ENCODE measurements at regions not wholly inside any gene's neighbourhood (a gene's known extent, or its start where the extent isn't known, plus 50 kb on each side); places are given as distances from the start of the nearest gene placed in this dataset.

DNA sequence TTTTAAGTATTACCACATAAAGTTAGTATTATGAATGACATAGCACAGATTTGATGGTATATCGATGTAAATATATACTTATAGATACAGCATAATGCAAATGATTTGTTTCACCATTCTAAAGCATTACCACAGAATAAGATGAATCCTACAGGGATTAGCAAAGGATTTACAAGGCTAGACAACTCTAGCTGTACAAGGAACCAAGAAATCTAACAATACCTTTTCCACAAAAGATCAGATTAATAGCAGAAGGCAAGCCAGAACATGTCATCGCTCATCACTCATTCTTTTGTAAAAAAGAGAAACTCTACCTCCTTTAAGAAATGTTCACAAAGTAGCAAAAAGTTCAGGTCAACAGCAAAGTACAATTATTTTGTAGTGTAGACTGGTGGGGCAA, 105.1 kb upstream of the ANK3 start:
- ChIA-PET CTCF (interaction anchor here (1.0 kb wide), 1 partner anchor 15 kb away, joined by 3 read pairs; no protein-coding TSS in a partner anchor), POLR2A (interaction anchor here (0.6 kb wide), 1 partner anchor 11 kb away, joined by 3 read pairs; no protein-coding TSS in a partner anchor)
- Mint-ChIP-seq H3K27ac (no peak overlapping the region), H3K4me3 (no peak overlapping the region), H3K4me1 (ENCODE audit: low read depth) (peaks cover 44% of the 10 kb centered on the region), H3K36me3 (ENCODE audit: low read depth) (peaks cover 9% of the 10 kb centered on the region), H3K9me3 (no peaks in the 10 kb centered on the region), H3K27me3 (no peaks in the 10 kb centered on the region)
- intact Hi-C loops (cut with DNase I, micrococcal nuclease): no loop called here
- H3K4me1 ChIP-seq (ENCODE audit: insufficient read depth, low read length): no peaks in the 10 kb centered on the region
- H3K4me3 ChIP-seq (ENCODE audit: low read length): no peak overlapping the region
- ATAC-seq (ENCODE audit: poor library complexity): no peak
- TF ChIP-seq, protein P1, sequence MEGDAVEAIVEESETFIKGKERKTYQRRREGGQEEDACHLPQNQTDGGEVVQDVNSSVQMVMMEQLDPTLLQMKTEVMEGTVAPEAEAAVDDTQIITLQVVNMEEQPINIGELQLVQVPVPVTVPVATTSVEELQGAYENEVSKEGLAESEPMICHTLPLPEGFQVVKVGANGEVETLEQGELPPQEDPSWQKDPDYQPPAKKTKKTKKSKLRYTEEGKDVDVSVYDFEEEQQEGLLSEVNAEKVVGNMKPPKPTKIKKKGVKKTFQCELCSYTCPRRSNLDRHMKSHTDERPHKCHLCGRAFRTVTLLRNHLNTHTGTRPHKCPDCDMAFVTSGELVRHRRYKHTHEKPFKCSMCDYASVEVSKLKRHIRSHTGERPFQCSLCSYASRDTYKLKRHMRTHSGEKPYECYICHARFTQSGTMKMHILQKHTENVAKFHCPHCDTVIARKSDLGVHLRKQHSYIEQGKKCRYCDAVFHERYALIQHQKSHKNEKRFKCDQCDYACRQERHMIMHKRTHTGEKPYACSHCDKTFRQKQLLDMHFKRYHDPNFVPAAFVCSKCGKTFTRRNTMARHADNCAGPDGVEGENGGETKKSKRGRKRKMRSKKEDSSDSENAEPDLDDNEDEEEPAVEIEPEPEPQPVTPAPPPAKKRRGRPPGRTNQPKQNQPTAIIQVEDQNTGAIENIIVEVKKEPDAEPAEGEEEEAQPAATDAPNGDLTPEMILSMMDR (IDR thresholded peaks at IDR 0.05): no peak
- H3K36me3 ChIP-seq (ENCODE audit: insufficient read depth, low read length): no peaks in the 10 kb centered on the region
- no peak for DNase-seq
- no peaks in the 10 kb centered on the region for H3K9me3 ChIP-seq (ENCODE audit: control insufficient read depth in 1 of 2, insufficient read depth in 1 of 2, low read length in 2 of 2)
- no peaks in the 10 kb centered on the region for H3K27me3 ChIP-seq (ENCODE audit: control insufficient read depth in 1 of 2, insufficient read depth in 2 of 2, low read length in 2 of 2)
- no peak overlapping the region for H3K27ac ChIP-seq (ENCODE audit: low read depth in 1 of 2, low read length in 2 of 2)

DNA sequence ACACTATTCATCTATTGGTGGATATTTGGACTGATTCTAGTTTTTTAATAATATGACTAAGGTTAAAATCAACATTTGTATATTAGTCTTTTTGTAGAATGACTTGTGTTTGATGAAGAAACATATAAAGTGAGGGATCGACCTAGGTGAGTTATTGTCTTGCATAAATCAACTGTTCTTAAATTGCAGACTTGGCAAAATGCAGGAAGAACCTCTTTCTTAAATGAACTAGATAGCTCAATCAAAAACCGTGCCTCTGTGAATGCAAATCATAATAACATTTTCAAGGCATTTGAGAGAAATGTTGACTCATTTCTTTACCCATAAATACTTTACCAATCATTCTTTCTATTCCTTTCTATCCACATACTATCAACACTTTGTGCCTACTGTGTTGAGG, 101.5 kb upstream of the ANK3 start:
- TF ChIP-seq, protein P1 (IDR thresholded peaks at IDR 0.05): no peak
- Mint-ChIP-seq H3K4me3 (no peak overlapping the region), H3K36me3 (ENCODE audit: low read depth) (peaks cover 14% of the 10 kb centered on the region), H3K9me3 (no peaks in the 10 kb centered on the region), H3K27ac (no peak overlapping the region), H3K4me1 (ENCODE audit: low read depth) (peaks cover 35% of the 10 kb centered on the region), H3K27me3 (no peaks in the 10 kb centered on the region)
- DNase-seq: no peak
- Histone ChIP-seq H3K36me3 (ENCODE audit: insufficient read depth, low read length) (no peaks in the 10 kb centered on the region), H3K27me3 (ENCODE audit: control insufficient read depth in 1 of 2, insufficient read depth in 2 of 2, low read length in 2 of 2) (no peaks in the 10 kb centered on the region), H3K4me3 (ENCODE audit: low read length) (no peak overlapping the region), H3K9me3 (ENCODE audit: control insufficient read depth in 1 of 2, insufficient read depth in 1 of 2, low read length in 2 of 2) (no peaks in the 10 kb centered on the region), H3K4me1 (ENCODE audit: insufficient read depth, low read length) (no peaks in the 10 kb centered on the region), H3K27ac (ENCODE audit: low read depth in 1 of 2, low read length in 2 of 2) (no peak overlapping the region)
- no peak for ATAC-seq (ENCODE audit: poor library complexity)
- POLR2A ChIA-PET: no interaction called here
- CTCF ChIA-PET: no interaction called here
- intact Hi-C loops (cut with DNase I, micrococcal nuclease): no loop called here

DNA sequence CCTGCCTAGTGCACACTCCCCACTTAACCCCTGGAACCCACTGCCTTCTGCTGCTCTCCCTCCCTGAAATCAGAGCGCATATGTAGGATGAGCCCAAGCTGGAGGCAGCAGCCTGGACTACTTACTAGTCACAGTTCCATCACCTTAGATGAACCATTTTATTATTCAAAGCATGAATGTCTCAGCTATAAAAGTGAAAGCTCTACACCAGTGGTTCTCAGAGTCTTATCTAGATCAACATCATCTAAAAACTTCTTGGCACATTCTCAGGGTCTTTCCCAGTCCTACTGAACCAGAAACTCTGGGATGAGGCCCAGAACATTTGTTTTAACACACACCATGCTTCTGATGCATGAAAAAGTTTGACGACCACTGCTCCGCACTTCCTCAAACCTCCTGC, 100.3 kb upstream of the ANK3 start:
- no peak overlapping the region for H3K27ac ChIP-seq (ENCODE audit: low read depth in 1 of 2, low read length in 2 of 2)
- Mint-ChIP-seq H3K9me3 (no peaks in the 10 kb centered on the region), H3K27me3 (no peaks in the 10 kb centered on the region), H3K36me3 (ENCODE audit: low read depth) (peaks cover 14% of the 10 kb centered on the region), H3K4me3 (no peak overlapping the region), H3K27ac (no peak overlapping the region), H3K4me1 (ENCODE audit: low read depth) (peaks cover 31% of the 10 kb centered on the region)
- TF ChIP-seq, protein P1 (IDR thresholded peaks at IDR 0.05): no peak
- no peak for ATAC-seq (ENCODE audit: poor library complexity)
- no peak for DNase-seq
- no peaks in the 10 kb centered on the region for H3K4me1 ChIP-seq (ENCODE audit: insufficient read depth, low read length)
- no peaks in the 10 kb centered on the region for H3K9me3 ChIP-seq (ENCODE audit: control insufficient read depth in 1 of 2, insufficient read depth in 1 of 2, low read length in 2 of 2)
- no peak overlapping the region for H3K4me3 ChIP-seq (ENCODE audit: low read length)
- CTCF ChIA-PET: no interaction called here
- intact Hi-C loops (cut with DNase I, micrococcal nuclease): no loop called here
- no peaks in the 10 kb centered on the region for H3K36me3 ChIP-seq (ENCODE audit: insufficient read depth, low read length)
- POLR2A ChIA-PET: no interaction called here
- H3K27me3 ChIP-seq (ENCODE audit: control insufficient read depth in 1 of 2, insufficient read depth in 2 of 2, low read length in 2 of 2): no peaks in the 10 kb centered on the region
